ENCODE measurements at regions not wholly inside any gene's neighbourhood (a gene's known extent, or its start where the extent isn't known, plus 50 kb on each side); places are given as distances from the start of the nearest gene placed in this dataset.
A peak's percentile ranks its signal among the peaks of the same experiment; 100 is the strongest.

- DNase-seq (ENCODE audit: low spot score), result no peak
Observed at GRCh38 chr10:63708421-63708820, 187.2 kb downstream of the REEP3 start.

GRCh38 chr10:63710703-63711102, 189.5 kb downstream of the REEP3 start:
- DNase-seq (ENCODE audit: low spot score), result no peak

GRCh38 chr10:63711361-63711760, 190.2 kb downstream of the REEP3 start:
- DNase-seq (ENCODE audit: low spot score), result no peak

GRCh38 chr10:63711867-63712716, 190.9 kb downstream of the REEP3 start:
- no peak for DNase-seq (ENCODE audit: low spot score)

GRCh38 chr10:63712717-63713115, 191.5 kb downstream of the REEP3 start:
- DNase-seq (ENCODE audit: low spot score), result no peak

GRCh38 chr10:63713191-63714144, 192.3 kb downstream of the REEP3 start:
- DNase-seq (ENCODE audit: low spot score), result no peak

- DNase-seq (ENCODE audit: low spot score), result no peak
Observed at GRCh38 chr10:63716016-63716580, 194.9 kb downstream of the REEP3 start.

GRCh38 chr10:63717027-63717715, 196.0 kb downstream of the REEP3 start:
- no peak for DNase-seq (ENCODE audit: low spot score)

- no peak for DNase-seq (ENCODE audit: low spot score)
Observed at GRCh38 chr10:63718006-63718405, 196.8 kb downstream of the REEP3 start.

- no peak for DNase-seq (ENCODE audit: low spot score)
Observed at GRCh38 chr10:63718421-63718820, 197.2 kb downstream of the REEP3 start.

- no peak for DNase-seq (ENCODE audit: low spot score)
Observed at GRCh38 chr10:63719226-63719856, 198.1 kb downstream of the REEP3 start.

GRCh38 chr10:63720072-63720537, 198.9 kb downstream of the REEP3 start:
- DNase-seq (ENCODE audit: low spot score), result peak; percentile 78

- peak; percentile 17 for DNase-seq (ENCODE audit: low spot score)
Observed at GRCh38 chr10:63720676-63721075, 199.5 kb downstream of the REEP3 start.

- DNase-seq (ENCODE audit: low spot score), result no peak
Observed at GRCh38 chr10:63722537-63722936, 201.3 kb downstream of the REEP3 start.

GRCh38 chr10:63723320-63723719, 202.1 kb downstream of the REEP3 start:
- DNase-seq (ENCODE audit: low spot score), result no peak

- no peak for DNase-seq (ENCODE audit: low spot score)
Observed at GRCh38 chr10:63723741-63724140, 202.5 kb downstream of the REEP3 start.

- DNase-seq (ENCODE audit: low spot score), result no peak
Observed at GRCh38 chr10:63724922-63725321, 203.7 kb downstream of the REEP3 start.

GRCh38 chr10:63726867-63727266, 205.7 kb downstream of the REEP3 start:
- no peak for DNase-seq (ENCODE audit: low spot score)

- DNase-seq (ENCODE audit: low spot score), result no peak
Observed at GRCh38 chr10:63727636-63728035, 206.4 kb downstream of the REEP3 start.

- DNase-seq (ENCODE audit: low spot score), result no peak
Observed at GRCh38 chr10:63735305-63735704, 214.1 kb downstream of the REEP3 start.

- no peak for DNase-seq (ENCODE audit: low spot score)
Observed at GRCh38 chr10:63738410-63738809, 217.2 kb downstream of the REEP3 start.
